Endothelial cell of umbilical vein (primary cell): ENCODE measurements at regions not wholly inside any gene's neighbourhood (a gene's known extent, or its start where the extent isn't known, plus 50 kb on each side); places are given as distances from the start of the nearest gene placed in this dataset.

Source experiments
- BruUV-seq: library from RNA; stranded (reverse); fragments of 400-500 nt; replicated peaks from 2 replicates; lab custom pipeline; 2021; lab: Mats Ljungman, UMichigan
- CTCF ChIA-PET: fragments of 300-600, 350-600 bp; sonication (Branson Sonifier 250); formaldehyde crosslinking; loops from one replicate; lab custom pipeline; 2021; ENCODE audit warnings: antibody characterized with exemption, inconsistent platforms; lab: Charles Lee
- POLR2A ChIA-PET: fragments of 300-600, 350-600 bp; sonication (Branson Sonifier 250); formaldehyde crosslinking; loops from one replicate; lab custom pipeline; 2021; ENCODE audit warnings: antibody characterized with exemption, inconsistent platforms; lab: Charles Lee
- DNase-seq: peaks from one replicate; pipeline ENCODE4 v3.0.0-alpha.2; 2011; ENCODE audit warnings: low read depth, low spot score
- FAIRE-seq: peaks from 2 replicates; lab custom pipeline; 2011; peaks lifted over from hg19 to GRCh38; lab: Jason Lieb, UNC
- H2AFZ ChIP-seq: 2 replicates; pipeline ENCODE4 v1.6.0; 2012; ENCODE audit warnings: low read depth, low read length, control low read depth, inconsistent platforms
- H3K27ac ChIP-seq: 2 replicates; pipeline ENCODE4 v1.5.1; 2011; ENCODE audit warnings: low read depth, mild to moderate bottlenecking, control low read depth, low read length, moderate library complexity; ENCODE audit not compliant: insufficient read depth
- H3K27me3 ChIP-seq, 2 experiments: 2 replicates each; pipeline versions ENCODE4 v1.6.0 to v1.6.1; 2011; ENCODE audit warnings: low read length in 2 of 2, mixed read lengths in 1 of 2; ENCODE audit not compliant: control insufficient read depth in 2 of 2, insufficient read depth in 2 of 2
- H3K36me3 ChIP-seq, 2 experiments: 2 replicates in 1 of 2; 3 replicates in 1 of 2; pipeline ENCODE4 v1.5.1; 2011; ENCODE audit warnings: low read length in 2 of 2, mild to moderate bottlenecking in 1 of 2, moderate library complexity in 1 of 2; ENCODE audit not compliant: control insufficient read depth in 2 of 2, insufficient read depth in 2 of 2; ENCODE audit errors: extremely low read depth in 1 of 2
- H3K4me1 ChIP-seq: 3 replicates; pipeline ENCODE4 v1.5.1; 2011; ENCODE audit warnings: mild to moderate bottlenecking, low read length; ENCODE audit not compliant: control insufficient read depth, insufficient read depth; ENCODE audit errors: extremely low read depth
- H3K4me2 ChIP-seq: 2 replicates; pipeline ENCODE4 v1.6.1; 2011; ENCODE audit warnings: low read length, control low read depth, mixed read lengths; ENCODE audit not compliant: insufficient read depth
- H3K4me3 ChIP-seq, 3 experiments: fragments of 200-600 bp in 1 of 3; sonication (generic), shearing (Covaris generic) in 1 of 3; replicated peaks in 1 of 3; 2 replicates each; pipeline ENCODE4 v1.5.1; 2011 to 2016; ENCODE audit warnings: control low read depth in 3 of 3, low read length in 3 of 3, mild to moderate bottlenecking in 2 of 3, inconsistent platforms in 1 of 3, low read depth in 1 of 3, moderate library complexity in 1 of 3; ENCODE audit not compliant: insufficient read depth in 1 of 3
- H3K79me2 ChIP-seq: 2 replicates; pipeline ENCODE4 v1.6.0; 2012; ENCODE audit warnings: low read length, inconsistent platforms; ENCODE audit not compliant: control insufficient read depth, insufficient read depth
- H3K9ac ChIP-seq: replicated peaks from 2 replicates; pipeline ENCODE3; 2011; ENCODE audit warnings: low read length, control low read depth; ENCODE audit not compliant: insufficient read depth; ENCODE audit errors: extremely low read depth
- H3K9me1 ChIP-seq: replicated peaks from 3 replicates; pipeline ENCODE4 v1.6.0; 2011; ENCODE audit warnings: mild to moderate bottlenecking, low read length; ENCODE audit not compliant: control insufficient read depth, insufficient read depth; ENCODE audit errors: extremely low read depth
- H3K9me3 ChIP-seq: replicated peaks from 2 replicates; pipeline ENCODE4 v1.5.1; 2012; ENCODE audit warnings: low read length, inconsistent platforms; ENCODE audit not compliant: control insufficient read depth, insufficient read depth
- H4K20me1 ChIP-seq: replicated peaks from 2 replicates; pipeline ENCODE3; 2011; ENCODE audit warnings: mild to moderate bottlenecking, low read length; ENCODE audit not compliant: control insufficient read depth, insufficient read depth; ENCODE audit errors: extremely low read depth
- CTCF ChIP-seq, 2 donors: IDR thresholded peaks; 1 replicate in 1 of 2; 2 replicates in 1 of 2; pipeline ENCODE4 v1.5.1; 2011; ENCODE audit warnings: low read length in 2 of 2, mild to moderate bottlenecking in 2 of 2, moderate library complexity in 2 of 2, control low read depth in 1 of 2, inconsistent platforms in 1 of 2, low read depth in 1 of 2; ENCODE audit not compliant: insufficient read depth in 1 of 2; ENCODE audit errors: extremely low read depth in 1 of 2
- EZH2 ChIP-seq: IDR thresholded peaks from 2 replicates; pipeline ENCODE4 v1.6.1; 2012; ENCODE audit warnings: borderline replicate concordance, low read depth, mild to moderate bottlenecking, moderate library complexity, low read length, inconsistent platforms; ENCODE audit not compliant: severe bottlenecking
- FOS ChIP-seq: IDR thresholded peaks from 2 replicates; pipeline ENCODE4 v1.6.1; 2011; ENCODE audit warnings: mild to moderate bottlenecking, low read length, moderate library complexity, borderline replicate concordance; ENCODE audit not compliant: insufficient read depth
- GATA2 ChIP-seq: IDR thresholded peaks from 2 replicates; pipeline ENCODE4 v1.7.0; 2011; ENCODE audit warnings: low read depth, mild to moderate bottlenecking, moderate library complexity, mixed read lengths, low read length; ENCODE audit not compliant: insufficient read length, insufficient read depth
- JUN ChIP-seq: IDR thresholded peaks from 2 replicates; pipeline ENCODE4 v1.6.1; 2011; ENCODE audit warnings: borderline replicate concordance, low read depth; ENCODE audit not compliant: insufficient read length, insufficient read depth
- MAX ChIP-seq: IDR thresholded peaks from 2 replicates; pipeline ENCODE4 v1.6.1; 2011; ENCODE audit not compliant: insufficient read depth, insufficient read length
- MYC ChIP-seq: IDR thresholded peaks from one replicate; pipeline ENCODE4 v1.6.1; 2011; ENCODE audit warnings: mild to moderate bottlenecking, low read depth, low read length
- POLR2A ChIP-seq: IDR thresholded peaks from 2 replicates; pipeline ENCODE4 v1.6.1; 2012; ENCODE audit warnings: low read depth, mild to moderate bottlenecking, control low read depth, low read length
- POLR2AphosphoS5 ChIP-seq: IDR thresholded peaks from 2 replicates; pipeline ENCODE4 v1.6.1; 2012; ENCODE audit warnings: low read depth, mild to moderate bottlenecking, control low read depth, low read length, moderate library complexity; ENCODE audit not compliant: insufficient read depth
- dilution Hi-C: fragments of 300-500 bp; cut with MboI; formaldehyde crosslinking; loops from one replicate; pipeline ENCODE4 v1.15.0; 2019; ENCODE audit warnings: low sequenced_read_pairs; ENCODE audit not compliant: extremely low pct_ligation_motif_present
- intact Hi-C: fragments of 100-400 bp; cut with micrococcal nuclease; formaldehyde crosslinking; loops from one replicate; pipeline ENCODE4 v1.10.0; 2022

- Histone ChIP-seq H3K9ac (peak overlapping the region; percentile 22), H3K4me3 (no peak overlapping the region), H2AFZ (peak overlapping the region; percentile 88), H3K4me2 (peak overlapping the region; percentile 30), H3K9me1 (no peaks in the 10 kb centered on the region), H3K36me3 (no peaks in the 10 kb centered on the region), H4K20me1 (no peaks in the 10 kb centered on the region), H3K9me3 (no peaks in the 10 kb centered on the region), H3K27ac (peak overlapping the region; percentile 28), H3K4me1 (peaks cover 25% of the 10 kb centered on the region), H3K79me2 (no peaks in the 10 kb centered on the region), H3K27me3 (no peaks in the 10 kb centered on the region)
- TF ChIP-seq JUN (no peak), MAX (no peak), GATA2 (no peak), POLR2AphosphoS5 (no peak), MYC (no peak), CTCF (IDR thresholded peaks at IDR 0.05; ENCODE audit: extremely low read depth in 1 of 2, insufficient read depth in 1 of 2, low read depth in 1 of 2, low read length in 2 of 2) (no peak), FOS (no peak), EZH2 (no peak), POLR2A (no peak)
- POLR2A ChIA-PET = no interaction called here
- CTCF ChIA-PET = interaction anchor here (1.5 kb wide), 1 partner anchor 9 kb away, joined by 6 read pairs; no protein-coding TSS in a partner anchor
- intact Hi-C loops (loop anchor here (1.0 to 10.0 kb wide), 2 partner anchors 78 to 180 kb away; no protein-coding TSS in a partner anchor), dilution Hi-C loops (no loop called here)
- no peak for FAIRE-seq
- BruUV-seq = no TSS peak
- peak; percentile 50 for DNase-seq
Observed at GRCh38 chr18:71115261-71115660, 826.4 kb downstream of the SOCS6 start.
